Neural crest cell (in vitro differentiated cells): ENCODE measurements at regions not wholly inside any gene's neighbourhood (a gene's known extent, or its start where the extent isn't known, plus 50 kb on each side); places are given as distances from the start of the nearest gene placed in this dataset.

Experiments used
- DNase-seq: peaks from one replicate; pipeline ENCODE4 v3.0.0; 2021; ENCODE audit warnings: low read depth, mixed read lengths, low spot score
- H3K27ac Mint-ChIP-seq: one replicate; pipeline ENCODE4 v1.8.0; 2021; ENCODE audit warnings: mild to moderate bottlenecking, mixed read lengths; ENCODE audit not compliant: unreplicated experiment
- H3K27me3 Mint-ChIP-seq: 2 replicates; pipeline ENCODE4 v1.8.0; 2021; ENCODE audit warnings: low read depth, mild to moderate bottlenecking, mixed read lengths
- H3K36me3 Mint-ChIP-seq: 2 replicates; pipeline ENCODE4 v1.8.0; 2021; ENCODE audit warnings: low read depth, mild to moderate bottlenecking, mixed read lengths
- H3K4me1 Mint-ChIP-seq: 2 replicates; pipeline ENCODE4 v1.8.0; 2021; ENCODE audit warnings: mixed read lengths
- H3K4me3 Mint-ChIP-seq: one replicate; pipeline ENCODE4 v1.8.0; 2021; ENCODE audit warnings: mild to moderate bottlenecking, mixed read lengths
- H3K9me3 Mint-ChIP-seq: 2 replicates; pipeline ENCODE4 v1.8.0; 2021; ENCODE audit warnings: mixed read lengths
- TF ChIP-seq, protein P1 (sequence below): fragments of 200-600 bp; sonication (generic); conservative IDR thresholded peaks from 2 replicates; pipeline ENCODE4 v1.5.0; 2021; ENCODE audit warnings: antibody characterized with exemption, mild to moderate bottlenecking

DNA sequence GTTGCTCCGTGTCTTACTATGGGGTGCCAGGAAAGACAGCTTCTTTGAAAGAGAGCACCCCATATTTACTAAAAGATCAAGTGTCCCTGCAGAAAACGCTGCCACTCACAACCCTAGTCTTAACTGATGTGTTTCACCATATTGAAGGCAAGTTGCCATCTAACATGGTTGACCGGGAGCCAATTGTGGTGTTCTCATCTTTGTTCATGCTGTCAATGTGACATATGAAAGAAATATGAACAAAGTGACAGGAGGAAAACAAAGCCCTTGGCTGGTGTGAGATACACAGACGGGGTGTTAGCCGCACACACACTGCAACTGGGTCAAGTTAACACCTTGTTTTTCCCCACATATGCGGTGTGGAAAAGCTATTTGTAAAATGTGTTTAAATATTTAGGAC, 122.3 kb upstream of the NEBL start:
- no peak overlapping the region for H3K4me3 Mint-ChIP-seq
- peaks cover 5% of the 10 kb centered on the region for H3K36me3 Mint-ChIP-seq
- H3K4me1 Mint-ChIP-seq = no peaks in the 10 kb centered on the region
- H3K27ac Mint-ChIP-seq = no peak overlapping the region
- TF ChIP-seq, protein P1, sequence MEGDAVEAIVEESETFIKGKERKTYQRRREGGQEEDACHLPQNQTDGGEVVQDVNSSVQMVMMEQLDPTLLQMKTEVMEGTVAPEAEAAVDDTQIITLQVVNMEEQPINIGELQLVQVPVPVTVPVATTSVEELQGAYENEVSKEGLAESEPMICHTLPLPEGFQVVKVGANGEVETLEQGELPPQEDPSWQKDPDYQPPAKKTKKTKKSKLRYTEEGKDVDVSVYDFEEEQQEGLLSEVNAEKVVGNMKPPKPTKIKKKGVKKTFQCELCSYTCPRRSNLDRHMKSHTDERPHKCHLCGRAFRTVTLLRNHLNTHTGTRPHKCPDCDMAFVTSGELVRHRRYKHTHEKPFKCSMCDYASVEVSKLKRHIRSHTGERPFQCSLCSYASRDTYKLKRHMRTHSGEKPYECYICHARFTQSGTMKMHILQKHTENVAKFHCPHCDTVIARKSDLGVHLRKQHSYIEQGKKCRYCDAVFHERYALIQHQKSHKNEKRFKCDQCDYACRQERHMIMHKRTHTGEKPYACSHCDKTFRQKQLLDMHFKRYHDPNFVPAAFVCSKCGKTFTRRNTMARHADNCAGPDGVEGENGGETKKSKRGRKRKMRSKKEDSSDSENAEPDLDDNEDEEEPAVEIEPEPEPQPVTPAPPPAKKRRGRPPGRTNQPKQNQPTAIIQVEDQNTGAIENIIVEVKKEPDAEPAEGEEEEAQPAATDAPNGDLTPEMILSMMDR = no peak
- DNase-seq = no peak
- H3K27me3 Mint-ChIP-seq = no peaks in the 10 kb centered on the region
- H3K9me3 Mint-ChIP-seq = peaks cover 4% of the 10 kb centered on the region

DNA sequence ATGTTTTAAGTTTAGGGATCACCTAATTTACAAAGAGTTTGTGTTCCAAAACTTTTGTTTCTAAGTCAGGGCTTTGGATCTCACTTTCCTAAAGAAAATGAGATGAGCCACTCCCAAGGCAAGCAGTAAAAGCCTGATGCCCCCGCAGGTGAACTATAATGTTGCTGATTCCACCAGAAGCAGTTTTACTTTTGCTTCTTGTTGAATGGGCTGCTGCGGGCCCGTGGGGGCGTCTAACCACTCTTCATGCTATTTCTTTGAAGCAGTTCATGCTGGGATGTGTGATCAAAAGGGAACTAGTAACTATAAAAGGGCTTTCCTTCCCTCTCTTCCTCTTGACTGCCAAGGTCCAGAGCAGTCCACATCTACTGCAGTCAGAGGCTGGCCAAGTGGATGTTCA, 118.7 kb upstream of the NEBL start:
- DNase-seq = no peak
- no peaks in the 10 kb centered on the region for H3K27me3 Mint-ChIP-seq
- no peaks in the 10 kb centered on the region for H3K4me1 Mint-ChIP-seq
- no peak overlapping the region for H3K27ac Mint-ChIP-seq
- H3K4me3 Mint-ChIP-seq = no peak overlapping the region
- H3K9me3 Mint-ChIP-seq = peaks cover 5% of the 10 kb centered on the region
- H3K36me3 Mint-ChIP-seq = peaks cover 5% of the 10 kb centered on the region
- TF ChIP-seq, protein P1 = no peak

DNA sequence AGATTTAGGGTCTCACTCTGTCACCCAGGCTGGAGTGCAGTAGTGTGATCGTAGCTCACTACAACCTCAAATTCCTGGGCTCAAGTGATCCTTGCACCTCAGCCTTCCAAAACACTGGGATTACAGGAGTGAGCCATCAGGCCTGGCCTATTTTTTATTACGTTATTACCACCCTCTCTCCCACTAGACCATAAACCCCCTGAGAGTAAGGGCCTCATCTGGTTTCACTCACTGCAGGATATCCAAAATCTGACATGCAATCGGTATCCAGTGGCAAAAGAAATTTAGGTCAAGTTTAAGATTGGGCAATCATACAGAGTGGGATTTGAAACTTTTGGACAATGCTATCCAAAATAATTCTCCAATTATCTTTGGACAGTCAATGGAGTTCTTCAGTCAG, 117.0 kb upstream of the NEBL start:
- no peak overlapping the region for H3K4me3 Mint-ChIP-seq
- peaks cover 3% of the 10 kb centered on the region for H3K9me3 Mint-ChIP-seq
- H3K4me1 Mint-ChIP-seq = no peaks in the 10 kb centered on the region
- no peaks in the 10 kb centered on the region for H3K36me3 Mint-ChIP-seq
- no peaks in the 10 kb centered on the region for H3K27me3 Mint-ChIP-seq
- DNase-seq = no peak
- no peak overlapping the region for H3K27ac Mint-ChIP-seq
- TF ChIP-seq, protein P1 = no peak

DNA sequence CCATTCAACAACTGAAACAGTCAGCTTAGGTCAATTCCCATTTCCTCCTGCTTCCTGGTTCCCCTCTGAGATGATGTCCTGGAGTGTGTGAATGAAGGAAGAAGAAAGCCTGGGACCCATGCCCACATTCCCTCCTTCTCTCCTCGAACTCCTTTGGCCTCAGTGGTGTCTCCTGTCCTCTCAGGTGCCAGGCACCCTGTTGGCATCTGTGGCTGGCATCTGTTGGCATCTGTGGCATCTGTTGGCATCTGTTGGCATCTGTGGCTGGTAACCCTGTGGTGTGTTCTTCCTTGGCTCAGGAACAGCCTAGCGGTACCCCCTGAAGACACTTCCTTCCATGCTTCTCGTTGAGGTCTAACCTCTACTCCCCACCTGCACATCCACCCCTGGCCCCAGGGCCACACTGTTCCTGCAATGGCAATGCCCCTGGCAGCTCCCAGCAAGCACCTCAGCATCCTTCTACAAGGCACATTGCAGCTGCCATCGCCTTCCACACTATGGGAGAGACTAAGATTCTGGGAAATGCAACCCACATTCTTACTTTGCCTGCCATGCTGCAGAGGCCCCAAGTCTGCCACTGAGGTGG, 114.4 kb upstream of the NEBL start:
- Mint-ChIP-seq H3K36me3 (no peaks in the 10 kb centered on the region), H3K9me3 (peaks cover 3% of the 10 kb centered on the region), H3K27ac (no peak overlapping the region), H3K4me3 (no peak overlapping the region), H3K4me1 (no peaks in the 10 kb centered on the region), H3K27me3 (no peaks in the 10 kb centered on the region)
- TF ChIP-seq, protein P1 = no peak
- DNase-seq = no peak

DNA sequence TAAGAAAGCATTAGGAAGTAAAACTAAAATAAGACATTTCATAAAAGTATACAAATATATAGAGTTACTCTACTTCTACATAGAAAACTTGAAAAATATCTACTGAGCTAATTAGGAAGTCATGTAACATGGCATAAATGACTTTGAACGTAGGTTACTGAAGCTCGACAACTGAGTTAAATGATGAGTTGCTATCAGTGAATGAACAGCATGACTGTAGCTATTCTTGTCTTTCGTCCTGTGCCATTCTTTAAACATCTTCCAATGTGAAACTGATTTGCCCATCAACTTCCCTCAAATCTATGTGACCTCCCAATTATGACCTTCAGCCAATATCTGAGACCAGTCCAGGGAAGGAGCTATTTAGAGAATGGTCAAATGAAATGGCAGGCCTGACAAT, 113.5 kb upstream of the NEBL start:
- Mint-ChIP-seq H3K36me3 (no peaks in the 10 kb centered on the region), H3K27me3 (no peaks in the 10 kb centered on the region), H3K27ac (no peak overlapping the region), H3K9me3 (peaks cover 3% of the 10 kb centered on the region), H3K4me1 (no peaks in the 10 kb centered on the region), H3K4me3 (no peak overlapping the region)
- TF ChIP-seq, protein P1 = no peak
- DNase-seq = no peak
